ENCODE measurements at regions not wholly inside any gene's neighbourhood (a gene's known extent, or its start where the extent isn't known, plus 50 kb on each side); places are given as distances from the start of the nearest gene placed in this dataset.

GRCh38 chr20:17810062-17810631, 110.4 kb downstream of the BANF2 start:
- no peak overlapping the region for H3K27ac ChIP-seq (ENCODE audit: extremely low read length, insufficient read depth, low read length)
- H3K4me3 ChIP-seq (replicated peaks in 1 of 3; ENCODE audit: insufficient read depth in 1 of 3, low read depth in 2 of 3, low read length in 3 of 3), result peak overlapping the region in 1 of 3 experiments; percentile 13; a peak in 1 of 6 replicates
- ATAC-seq, result peak; percentile 18
- ChIA-PET POLR2A (interaction anchor here (1.0 to 3.1 kb wide), 8 partner anchors 12 to 128 kb away, joined by 4 to 15 read pairs (median 6); partner anchors contain the start of gene RRBP1), CTCF (ENCODE audit: low intra/inter-chr PET ratio, low total read pairs) (no interaction called here)
- no peak for FAIRE-seq
- H4K20me1 ChIP-seq (ENCODE audit: insufficient read depth, low read length), result no peaks in the 10 kb centered on the region
- H3K36me3 ChIP-seq (replicated peaks in 1 of 2; ENCODE audit: control insufficient read depth in 1 of 2, insufficient read depth in 2 of 2, low read length in 2 of 2), result no peaks in the 10 kb centered on the region
- H3K9me3 ChIP-seq (ENCODE audit: low read length), result no peaks in the 10 kb centered on the region
- H3K79me2 ChIP-seq (ENCODE audit: insufficient read depth, low read length), result no peaks in the 10 kb centered on the region
- peaks cover 1 to 6% of the 10 kb centered on the region in 2 experiments; a peak in 3 of 5 replicates for H3K27me3 ChIP-seq (ENCODE audit: control insufficient read depth in 1 of 2, insufficient read depth in 2 of 2, low read length in 2 of 2)
- DNase-seq (ENCODE audit: low spot score), result no peak
- WGBS (ENCODE audit: low lambda C conversion rate), result 13% methylated on average over 4 of the region's 4 CpGs
- intact Hi-C loops (cut with micrococcal nuclease; ENCODE audit: unreplicated experiment) (no loop called here), in situ Hi-C loops (cut with HindIII; ENCODE audit: extremely low pct_ligation_motif_present, low pct_unique_long_range_greater_than_20kb) (no loop called here)
- no TSS peak for BruUV-seq (replicated peaks)
- peaks cover 57% of the 10 kb centered on the region for H3K4me1 ChIP-seq (ENCODE audit: insufficient read depth, low read length)
- peak overlapping the region; percentile 16 for H2AFZ ChIP-seq (ENCODE audit: low read length)
- peak overlapping the region; percentile 38 for H3K4me2 ChIP-seq (ENCODE audit: low read depth, low read length)
- H3K9ac ChIP-seq (ENCODE audit: insufficient read depth, low read depth, low read length), result no peak overlapping the region
- TF ChIP-seq HCFC1 (IDR thresholded peaks at IDR 0.05; ENCODE audit: low read depth, low read length) (no peak), SOX6 (IDR thresholded peaks at IDR 0.05) (no peak), SOX6 (CRISPR knock-in tag; IDR thresholded peaks at IDR 0.05) (0 out of 2 replicates have a peak, but pooled peaks have one; percentile 21), DNMT1 (CRISPR knock-in tag; IDR thresholded peaks at IDR 0.05) (no peak), ZMYM2 (CRISPR knock-in tag; IDR thresholded peaks at IDR 0.05) (no peak), HIVEP1 (CRISPR knock-in tag; IDR thresholded peaks at IDR 0.05) (0 out of 2 replicates have a peak, but pooled peaks have one; percentile 37), CBX1 (IDR thresholded peaks at IDR 0.05; ENCODE audit: low read depth) (no peak), HMGXB4 (CRISPR knock-in tag; IDR thresholded peaks at IDR 0.05; ENCODE audit: borderline replicate concordance in 1 of 2, low read depth in 1 of 2) (no peak), ZNF234 (CRISPR knock-in tag; conservative IDR thresholded peaks at IDR 0.05) (no peak), ZBTB2 (CRISPR knock-in tag; IDR thresholded peaks at IDR 0.05; ENCODE audit: low read depth) (no peak), ZNF530 (CRISPR knock-in tag; IDR thresholded peaks at IDR 0.05; ENCODE audit: low read depth) (no peak), ZXDC (CRISPR knock-in tag; IDR thresholded peaks at IDR 0.05) (no peak)
- TF ChIP-seq, protein P1, sequence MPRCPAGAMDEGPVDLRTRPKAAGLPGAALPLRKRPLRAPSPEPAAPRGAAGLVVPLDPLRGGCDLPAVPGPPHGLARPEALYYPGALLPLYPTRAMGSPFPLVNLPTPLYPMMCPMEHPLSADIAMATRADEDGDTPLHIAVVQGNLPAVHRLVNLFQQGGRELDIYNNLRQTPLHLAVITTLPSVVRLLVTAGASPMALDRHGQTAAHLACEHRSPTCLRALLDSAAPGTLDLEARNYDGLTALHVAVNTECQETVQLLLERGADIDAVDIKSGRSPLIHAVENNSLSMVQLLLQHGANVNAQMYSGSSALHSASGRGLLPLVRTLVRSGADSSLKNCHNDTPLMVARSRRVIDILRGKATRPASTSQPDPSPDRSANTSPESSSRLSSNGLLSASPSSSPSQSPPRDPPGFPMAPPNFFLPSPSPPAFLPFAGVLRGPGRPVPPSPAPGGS (CRISPR knock-in tag; IDR thresholded peaks at IDR 0.05), result no peak

Data from HepG2 (cell line).